C4-2B (cell line): ENCODE measurements at regions not wholly inside any gene's neighbourhood (a gene's known extent, or its start where the extent isn't known, plus 50 kb on each side); places are given as distances from the start of the nearest gene placed in this dataset.

Experiments used
- H3K27ac ChIP-seq: fragments of 450-650 bp; 2 replicates; pipeline ENCODE4 v1.5.1; 2017
- CTCF ChIP-seq: fragments of 450-650 bp; conservative IDR thresholded peaks from 2 replicates; pipeline ENCODE4 v1.5.1; 2017; ENCODE audit warnings: mild to moderate bottlenecking
- ZFX ChIP-seq: fragments of 450-650 bp; IDR thresholded peaks from 2 replicates; pipeline ENCODE4 v1.6.1; 2017

GRCh38 chr18:40380686-40381439 is 1574.2 kb upstream of the PIK3C3 start:
- H3K27ac ChIP-seq: no peak overlapping the region
- TF ChIP-seq CTCF (no peak), ZFX (no peak)

GRCh38 chr18:40375837-40376236 is 1579.2 kb upstream of the PIK3C3 start:
- H3K27ac ChIP-seq: no peak overlapping the region
- TF ChIP-seq ZFX (no peak), CTCF (no peak)

- no peak overlapping the region for H3K27ac ChIP-seq
- no peak for TF ChIP-seq CTCF
- TF ChIP-seq ZFX: no peak
These were observed 1583.4 kb upstream of the PIK3C3 start for GRCh38 chr18:40371673-40372072.

GRCh38 chr18:40367576-40367975 is 1587.5 kb upstream of the PIK3C3 start:
- no peak overlapping the region for H3K27ac ChIP-seq
- TF ChIP-seq CTCF (no peak), ZFX (no peak)

GRCh38 chr18:40366521-40366920 is 1588.5 kb upstream of the PIK3C3 start:
- TF ChIP-seq CTCF (no peak), ZFX (no peak)
- no peak overlapping the region for H3K27ac ChIP-seq

- TF ChIP-seq ZFX (no peak), CTCF (no peak)
- H3K27ac ChIP-seq: no peak overlapping the region
These were observed 1589.5 kb upstream of the PIK3C3 start for GRCh38 chr18:40365526-40365925.

GRCh38 chr18:40360558-40360957 is 1594.5 kb upstream of the PIK3C3 start:
- no peak overlapping the region for H3K27ac ChIP-seq
- TF ChIP-seq CTCF: no peak
- TF ChIP-seq ZFX: no peak
